HUES6 (cell line): ENCODE measurements at regions not wholly inside any gene's neighbourhood (a gene's known extent, or its start where the extent isn't known, plus 50 kb on each side); places are given as distances from the start of the nearest gene placed in this dataset.

Experiments
- H3K27ac ChIP-seq: 2 replicates; pipeline ENCODE4 v1.7.0; 2013; ENCODE audit warnings: low read depth, mild to moderate bottlenecking, low read length, inconsistent platforms
- H3K27me3 ChIP-seq: 2 replicates; pipeline ENCODE4 v1.6.1; 2013; ENCODE audit warnings: low read length; ENCODE audit not compliant: control insufficient read depth, insufficient read depth
- H3K36me3 ChIP-seq: 2 replicates; pipeline ENCODE4 v1.6.1; 2013; ENCODE audit warnings: low read length; ENCODE audit not compliant: control insufficient read depth, insufficient read depth
- H3K4me1 ChIP-seq: 2 replicates; pipeline ENCODE4 v1.6.1; 2013; ENCODE audit warnings: low read length; ENCODE audit not compliant: control insufficient read depth, insufficient read depth
- H3K4me3 ChIP-seq: 2 replicates; pipeline ENCODE4 v1.5.1; 2013; ENCODE audit warnings: low read depth, low read length
- H3K9ac ChIP-seq: one replicate; pipeline ENCODE4 v1.6.1; 2013; ENCODE audit warnings: mild to moderate bottlenecking, low read length
- H3K9me3 ChIP-seq: 2 replicates; pipeline ENCODE4 v1.6.1; 2013; ENCODE audit warnings: low read depth, low read length; ENCODE audit not compliant: control insufficient read depth, insufficient read depth

DNA sequence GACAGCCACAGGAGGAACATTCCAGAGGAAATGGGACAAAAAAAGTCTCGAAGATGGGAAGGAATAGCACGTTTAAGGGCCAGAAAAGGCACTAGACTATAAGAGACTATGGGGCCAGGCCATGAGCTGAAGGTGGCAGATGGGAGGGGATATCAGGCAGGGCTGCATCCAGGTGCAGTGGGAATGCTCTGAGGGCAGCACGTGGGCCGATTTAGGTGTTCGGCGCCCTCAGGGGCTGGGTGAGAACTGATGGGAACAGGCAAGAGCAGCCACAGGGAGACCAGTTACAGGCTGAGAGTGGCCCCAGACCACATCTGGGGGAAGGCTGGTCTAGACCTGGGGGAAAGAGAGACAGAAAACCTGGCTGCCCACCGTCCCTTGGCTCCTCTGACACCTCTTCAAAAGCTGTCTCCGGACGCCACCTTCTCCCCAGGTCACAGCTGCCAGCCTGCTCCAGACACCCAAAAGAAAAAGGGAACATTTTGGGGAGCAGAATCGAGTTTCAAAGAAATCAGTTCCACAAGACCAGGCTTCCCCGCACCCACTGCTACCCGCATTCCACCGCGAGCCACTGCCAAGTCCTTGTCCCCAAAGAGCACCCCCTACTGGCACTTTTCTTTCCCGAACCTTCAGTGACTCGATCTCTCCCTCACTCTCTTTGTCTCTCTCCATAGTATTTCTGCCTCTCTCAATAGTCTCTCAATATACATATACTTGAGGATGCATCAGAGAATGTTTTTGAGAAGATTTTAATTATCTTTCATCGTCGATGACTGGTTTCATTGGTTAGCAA lies 190.1 kb upstream of the AGAP1 start:
- no peaks in the 10 kb centered on the region for H3K36me3 ChIP-seq

DNA sequence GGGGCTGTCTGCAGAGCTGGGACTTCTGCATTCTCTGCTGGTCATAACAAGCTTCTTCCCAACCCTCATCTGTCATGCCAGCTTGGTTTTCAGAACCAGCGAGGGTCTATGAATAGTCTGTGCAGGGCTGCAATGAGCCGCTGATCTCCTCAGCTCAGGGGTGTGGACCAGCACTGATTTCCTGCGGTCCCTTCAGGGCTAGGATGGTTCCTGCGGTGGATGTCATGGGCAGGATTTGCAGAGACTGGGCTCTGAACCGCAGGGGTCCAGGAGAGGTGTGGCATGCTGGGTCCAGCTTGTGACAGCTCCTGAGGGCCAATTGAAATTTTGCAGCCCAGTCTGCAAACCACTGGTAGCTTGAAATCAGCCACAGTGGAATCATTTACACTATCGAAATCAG lies 188.2 kb upstream of the AGAP1 start:
- H3K9me3 ChIP-seq, result peaks cover 3% of the 10 kb centered on the region; the same call in 1 of the 2 replicates
- no peak overlapping the region for H3K4me3 ChIP-seq
- H3K4me1 ChIP-seq, result no peaks in the 10 kb centered on the region
- no peak overlapping the region for H3K9ac ChIP-seq
- H3K27ac ChIP-seq, result no peak overlapping the region
- no peaks in the 10 kb centered on the region for H3K36me3 ChIP-seq
- H3K27me3 ChIP-seq, result no peaks in the 10 kb centered on the region

More for the DNA sequence above, 190.1 kb upstream of the AGAP1 start:
- H3K4me1 ChIP-seq, result no peaks in the 10 kb centered on the region
- no peaks in the 10 kb centered on the region for H3K27me3 ChIP-seq
- peaks cover 3% of the 10 kb centered on the region; the same call in 1 of the 2 replicates for H3K9me3 ChIP-seq
- H3K4me3 ChIP-seq, result no peak overlapping the region
- H3K9ac ChIP-seq, result no peak overlapping the region
- H3K27ac ChIP-seq, result no peak overlapping the region

DNA sequence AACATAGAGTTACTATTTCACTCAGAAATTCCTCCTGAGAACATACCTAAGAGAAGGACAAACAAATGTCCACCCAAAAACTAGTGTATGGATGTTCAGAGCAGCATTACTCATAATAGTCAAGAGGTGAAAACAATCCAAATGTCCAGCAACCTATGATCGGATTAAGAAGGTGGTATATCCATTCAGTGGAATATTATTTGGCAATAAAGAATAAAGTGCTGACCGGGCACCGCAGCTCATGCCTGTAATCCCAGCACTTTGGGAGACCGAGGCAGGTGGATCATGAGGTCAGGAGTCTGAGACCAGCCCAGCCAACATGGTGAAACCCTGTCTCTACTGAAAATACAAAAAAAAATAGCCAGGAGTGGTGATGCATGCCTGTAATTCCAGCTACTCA lies 182.8 kb upstream of the AGAP1 start:
- Histone ChIP-seq H3K4me1 (no peaks in the 10 kb centered on the region), H3K9me3 (peaks cover 3% of the 10 kb centered on the region; the same call in 1 of the 2 replicates), H3K36me3 (no peaks in the 10 kb centered on the region), H3K9ac (no peak overlapping the region), H3K4me3 (no peak overlapping the region), H3K27ac (no peak overlapping the region), H3K27me3 (no peaks in the 10 kb centered on the region)

DNA sequence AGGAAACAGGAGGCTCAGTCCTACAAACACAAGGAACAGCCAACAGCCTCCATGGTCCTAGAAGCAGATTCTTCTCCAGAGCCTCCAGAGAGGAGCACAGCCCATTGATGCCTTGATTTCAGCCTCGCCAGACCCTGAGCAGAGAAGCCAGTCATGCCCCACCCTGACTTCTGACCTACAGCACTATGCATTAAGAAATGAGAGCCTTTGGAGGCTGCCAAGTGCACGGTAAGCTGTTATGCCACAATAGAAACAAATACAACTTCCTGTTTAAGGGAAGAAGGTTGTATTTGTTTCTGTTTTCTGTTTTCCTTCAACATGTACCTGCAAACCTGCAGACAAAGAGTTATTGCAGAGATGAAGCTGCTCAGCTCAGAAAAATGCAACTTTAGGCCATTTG lies 181.3 kb upstream of the AGAP1 start:
- Histone ChIP-seq H3K9me3 (no peaks in the 10 kb centered on the region), H3K27ac (no peak overlapping the region), H3K27me3 (no peaks in the 10 kb centered on the region), H3K4me1 (no peaks in the 10 kb centered on the region), H3K36me3 (no peaks in the 10 kb centered on the region), H3K4me3 (no peak overlapping the region), H3K9ac (no peak overlapping the region)

DNA sequence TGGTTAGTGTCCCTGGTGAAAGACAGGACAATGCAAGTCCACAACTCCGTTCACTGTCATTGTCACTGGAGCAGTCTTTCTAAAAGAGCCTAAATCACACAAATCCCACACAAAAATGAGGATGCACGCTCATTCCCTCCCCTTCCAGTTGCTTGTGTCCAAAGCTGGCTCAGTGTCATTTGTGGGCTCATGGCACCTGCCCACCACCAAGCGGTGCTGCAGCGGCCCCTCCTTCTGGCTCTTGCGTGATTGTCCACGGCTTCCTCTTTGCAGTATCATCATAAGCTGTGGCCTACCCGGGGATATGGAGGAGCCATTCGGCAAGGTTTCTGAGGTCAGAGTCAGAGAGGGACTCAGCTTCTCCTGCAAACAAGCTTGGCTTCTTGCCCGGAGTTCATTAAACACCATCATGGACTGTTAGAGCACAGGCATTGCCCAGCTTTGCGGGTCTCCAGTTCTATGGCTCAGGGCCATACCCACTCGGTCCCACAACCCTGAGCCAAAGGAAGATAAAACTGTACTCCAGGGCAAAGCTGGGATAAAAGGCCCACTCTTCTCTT lies 179.4 kb upstream of the AGAP1 start:
- H3K27ac ChIP-seq, result no peak overlapping the region

DNA sequence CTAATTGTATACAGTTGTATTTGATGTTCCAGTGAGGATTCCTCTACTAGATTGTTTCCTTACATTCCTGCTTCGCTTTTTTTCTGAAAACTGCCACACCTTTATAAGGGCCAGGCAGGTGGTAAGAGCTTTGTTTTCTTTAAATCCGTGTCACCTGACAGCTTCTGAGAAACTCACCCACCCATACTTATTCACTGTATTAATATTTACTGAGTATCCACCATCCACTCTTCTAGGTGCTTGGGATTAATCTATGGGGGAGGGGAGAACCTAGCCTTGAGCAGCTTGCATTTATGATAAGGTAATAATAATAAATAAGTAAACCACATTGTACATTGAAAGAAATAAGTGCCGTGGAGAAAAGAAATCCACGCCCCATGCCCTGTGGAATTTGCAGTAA lies 174.7 kb upstream of the AGAP1 start:
- Histone ChIP-seq H3K27me3 (no peaks in the 10 kb centered on the region), H3K4me1 (peaks cover under 1% of the 10 kb centered on the region; the same call in 1 of the 2 replicates), H3K9me3 (no peaks in the 10 kb centered on the region), H3K4me3 (no peak overlapping the region), H3K9ac (no peak overlapping the region), H3K27ac (no peak overlapping the region), H3K36me3 (no peaks in the 10 kb centered on the region)

More for the DNA sequence above, 179.4 kb upstream of the AGAP1 start:
- Histone ChIP-seq H3K27me3 (no peaks in the 10 kb centered on the region), H3K36me3 (no peaks in the 10 kb centered on the region), H3K9ac (no peak overlapping the region), H3K4me3 (no peak overlapping the region), H3K9me3 (no peaks in the 10 kb centered on the region), H3K4me1 (no peaks in the 10 kb centered on the region)

DNA sequence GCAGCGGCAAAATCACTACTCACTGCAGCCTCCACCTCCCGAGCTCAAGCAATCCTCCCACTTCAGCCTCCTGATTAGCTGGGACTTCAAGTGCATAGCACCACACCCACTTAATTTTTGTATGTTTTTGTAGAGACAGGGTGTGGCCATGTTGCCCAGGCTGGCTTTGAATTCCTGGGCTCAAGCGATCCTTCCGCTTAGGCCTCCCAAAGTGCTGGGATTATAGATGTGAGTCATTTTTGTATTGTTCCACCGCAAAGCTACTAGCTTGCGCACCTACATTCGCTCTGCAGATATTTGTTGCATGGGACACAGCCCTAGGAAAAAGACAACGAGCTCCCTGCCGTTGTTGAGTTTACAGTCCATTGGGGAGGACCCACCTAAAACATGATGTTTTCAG lies 173.5 kb upstream of the AGAP1 start:
- Histone ChIP-seq H3K9ac (no peak overlapping the region), H3K27me3 (no peaks in the 10 kb centered on the region), H3K9me3 (no peaks in the 10 kb centered on the region)

DNA sequence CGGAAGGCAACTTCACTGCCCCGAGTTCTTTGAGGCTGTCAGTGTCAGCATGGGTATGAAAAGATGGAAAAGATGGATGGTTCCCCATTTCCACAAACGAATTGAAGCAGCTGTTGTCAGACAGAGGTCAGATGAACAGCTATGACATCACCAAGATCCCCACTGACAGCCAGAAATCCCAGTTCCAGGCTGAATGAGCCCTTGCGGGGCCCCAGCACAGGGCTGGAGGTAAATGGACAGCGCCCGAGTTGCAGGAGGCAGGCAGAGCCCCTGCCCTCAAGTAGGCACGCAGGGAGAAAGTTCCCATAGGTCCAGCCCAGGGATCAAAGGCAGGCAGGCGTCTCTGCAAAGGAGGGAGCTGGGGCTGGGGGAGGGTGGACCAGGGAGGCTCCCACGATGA lies 169.5 kb upstream of the AGAP1 start:
- H3K36me3 ChIP-seq, result no peaks in the 10 kb centered on the region
- peaks cover 14% of the 10 kb centered on the region for H3K4me1 ChIP-seq
- H3K27me3 ChIP-seq, result no peaks in the 10 kb centered on the region
- no peaks in the 10 kb centered on the region for H3K9me3 ChIP-seq
- no peak overlapping the region for H3K9ac ChIP-seq
- no peak overlapping the region for H3K4me3 ChIP-seq
- no peak overlapping the region for H3K27ac ChIP-seq

More for the DNA sequence above, 173.5 kb upstream of the AGAP1 start:
- Histone ChIP-seq H3K27ac (no peak overlapping the region), H3K4me1 (peaks cover 13% of the 10 kb centered on the region), H3K36me3 (no peaks in the 10 kb centered on the region), H3K4me3 (no peak overlapping the region)

DNA sequence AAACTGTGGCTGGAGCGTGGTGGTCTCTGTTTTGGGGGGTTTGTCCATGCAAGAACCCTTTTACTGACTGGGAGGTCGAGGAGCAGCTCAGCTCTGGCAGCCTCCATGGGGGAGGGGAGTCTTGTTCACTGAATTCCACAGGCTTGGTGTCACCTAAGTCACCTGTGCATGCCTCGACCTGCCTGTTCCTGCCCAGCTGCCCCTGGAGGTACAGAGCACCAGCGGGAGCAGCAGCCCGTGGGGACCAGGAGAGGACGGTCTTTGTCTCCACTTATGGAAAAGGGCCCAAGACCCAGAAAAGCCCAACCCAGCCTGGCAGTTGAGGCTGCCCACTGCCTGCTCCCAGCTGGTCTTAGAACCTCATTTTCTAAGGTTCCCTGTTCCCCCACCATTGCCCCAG lies 168.7 kb upstream of the AGAP1 start:
- no peak overlapping the region for H3K4me3 ChIP-seq
- H3K4me1 ChIP-seq, result peaks cover 14% of the 10 kb centered on the region
- H3K9me3 ChIP-seq, result no peaks in the 10 kb centered on the region
- no peaks in the 10 kb centered on the region for H3K36me3 ChIP-seq
- no peak overlapping the region for H3K9ac ChIP-seq
- H3K27ac ChIP-seq, result no peak overlapping the region
- no peaks in the 10 kb centered on the region for H3K27me3 ChIP-seq

DNA sequence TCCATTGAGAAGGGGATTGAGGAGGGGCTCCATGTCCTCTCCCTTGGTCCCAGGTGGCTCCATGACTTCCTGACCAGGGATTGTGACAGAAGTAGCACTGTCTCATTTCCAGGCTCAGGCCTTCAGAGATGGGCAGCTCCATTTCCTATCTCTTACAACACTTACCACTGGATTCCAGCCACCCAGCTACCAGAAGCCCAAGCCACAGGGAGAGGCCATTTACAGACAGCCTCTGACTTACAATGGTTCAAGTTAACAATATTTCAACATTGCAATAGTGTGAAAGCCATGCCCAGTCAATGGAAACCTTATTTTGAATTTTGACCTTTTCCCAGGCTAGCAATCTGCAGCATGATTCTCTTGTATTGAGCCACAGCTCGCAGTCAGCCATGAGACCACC lies 164.9 kb upstream of the AGAP1 start:
- Histone ChIP-seq H3K9me3 (peaks cover 7% of the 10 kb centered on the region; the same call in 1 of the 2 replicates), H3K27me3 (no peaks in the 10 kb centered on the region), H3K27ac (no peak overlapping the region), H3K9ac (no peak overlapping the region), H3K4me3 (no peak overlapping the region), H3K4me1 (peaks cover 14% of the 10 kb centered on the region), H3K36me3 (no peaks in the 10 kb centered on the region)

DNA sequence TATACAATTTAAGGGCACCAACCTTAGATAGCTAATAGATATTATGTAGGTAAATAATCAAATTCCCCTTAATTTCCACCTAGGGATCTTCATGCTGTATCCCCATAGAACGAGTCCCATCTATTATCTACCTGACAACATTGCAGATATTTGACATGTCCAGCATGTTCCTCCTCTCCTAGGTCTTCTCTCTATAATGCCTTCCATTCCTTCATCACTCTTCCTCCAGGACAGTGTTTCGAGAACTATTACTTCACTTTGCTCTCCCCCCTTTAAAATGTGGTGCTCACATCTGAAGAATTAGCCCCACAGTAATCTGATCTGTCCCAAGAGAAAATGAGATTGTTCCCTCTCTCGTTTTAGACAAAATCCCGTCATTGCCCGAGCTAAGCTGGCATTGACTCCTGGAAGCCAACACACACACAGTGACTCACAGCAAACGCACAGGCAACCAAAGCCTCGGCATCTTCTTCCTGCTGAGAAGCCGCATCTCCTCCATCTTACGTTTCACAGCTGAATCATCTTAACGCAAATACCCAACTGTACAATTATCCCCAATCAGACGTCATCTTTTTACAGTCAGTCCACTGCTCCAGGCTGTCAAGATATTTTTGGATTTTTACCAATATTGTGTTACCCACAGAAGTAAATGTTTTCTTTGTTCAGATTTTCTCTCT lies 162.9 kb upstream of the AGAP1 start:
- H3K27ac ChIP-seq, result no peak overlapping the region
- H3K27me3 ChIP-seq, result no peaks in the 10 kb centered on the region
- no peaks in the 10 kb centered on the region for H3K4me1 ChIP-seq
- H3K36me3 ChIP-seq, result no peaks in the 10 kb centered on the region
- H3K9me3 ChIP-seq, result peaks cover 7% of the 10 kb centered on the region; the same call in 1 of the 2 replicates
- no peak overlapping the region for H3K4me3 ChIP-seq
- H3K9ac ChIP-seq, result no peak overlapping the region
